ENCODE measurements at regions not wholly inside any gene's neighbourhood (a gene's known extent, or its start where the extent isn't known, plus 50 kb on each side); places are given as distances from the start of the nearest gene placed in this dataset.
A peak's percentile ranks its signal among the peaks of the same experiment; 100 is the strongest.

GRCh38 chr15:77753281-77753873, 120.7 kb upstream of the LINGO1 start:
- DNase-seq (ENCODE audit: low spot score): peak; percentile 38

GRCh38 chr15:77749998-77750540, 117.4 kb upstream of the LINGO1 start:
- no peak for DNase-seq (ENCODE audit: low spot score)

GRCh38 chr15:77749236-77749997, 116.7 kb upstream of the LINGO1 start:
- DNase-seq (ENCODE audit: low spot score): no peak

GRCh38 chr15:77748078-77749064, 115.7 kb upstream of the LINGO1 start:
- DNase-seq (ENCODE audit: low spot score): no peak

GRCh38 chr15:77747175-77748077, 114.7 kb upstream of the LINGO1 start:
- DNase-seq (ENCODE audit: low spot score): no peak

- no peak for DNase-seq (ENCODE audit: low spot score)
Measured at GRCh38 chr15:77746254-77747174, 113.8 kb upstream of the LINGO1 start.

GRCh38 chr15:77744398-77744797, 111.7 kb upstream of the LINGO1 start:
- no peak for DNase-seq (ENCODE audit: low spot score)

- no peak for DNase-seq (ENCODE audit: low spot score)
Measured at GRCh38 chr15:77742570-77742969, 109.9 kb upstream of the LINGO1 start.

- no peak for DNase-seq (ENCODE audit: low spot score)
Measured at GRCh38 chr15:77742127-77742526, 109.4 kb upstream of the LINGO1 start.

GRCh38 chr15:77741106-77741505, 108.4 kb upstream of the LINGO1 start:
- DNase-seq (ENCODE audit: low spot score): no peak

- no peak for DNase-seq (ENCODE audit: low spot score)
Measured at GRCh38 chr15:77739591-77740378, 107.1 kb upstream of the LINGO1 start.

GRCh38 chr15:77738441-77739302, 106.0 kb upstream of the LINGO1 start:
- DNase-seq (ENCODE audit: low spot score): no peak

- no peak for DNase-seq (ENCODE audit: low spot score)
Measured at GRCh38 chr15:77738038-77738370, 105.3 kb upstream of the LINGO1 start.

- DNase-seq (ENCODE audit: low spot score): no peak
Measured at GRCh38 chr15:77737238-77738037, 104.7 kb upstream of the LINGO1 start.

- no peak for DNase-seq (ENCODE audit: low spot score)
Measured at GRCh38 chr15:77734306-77734705, 101.6 kb upstream of the LINGO1 start.

GRCh38 chr15:77733579-77734300, 101.0 kb upstream of the LINGO1 start:
- no peak for DNase-seq (ENCODE audit: low spot score)

Measured in hepatic stellate cell (primary cell).